Ovary (tissue), 3 donors: ENCODE measurements at regions not wholly inside any gene's neighbourhood (a gene's known extent, or its start where the extent isn't known, plus 50 kb on each side); places are given as distances from the start of the nearest gene placed in this dataset.

Experiments
- CTCF ChIP-seq, 3 donors: fragments of 450-650 bp in 2 of 3; fragments of 200-600 bp in 1 of 3; IDR thresholded peaks; one replicate each; pipeline versions ENCODE4 v1.5.1 to v1.8.0; 2016 to 2022; ENCODE audit warnings: antibody characterized with exemption in 3 of 3, mild to moderate bottlenecking in 1 of 3
- EP300 ChIP-seq: sonication (generic); formaldehyde crosslinking; IDR thresholded peaks from one replicate; pipeline ENCODE4 v1.6.1; 2017; ENCODE audit warnings: antibody characterized with exemption
- donor health status: DM: no; HTN: no; CAD: no.

GRCh38 chr6:4398791-4399190 lies 263.4 kb upstream of the ECI2 start:
- TF ChIP-seq EP300 (no peak), CTCF (IDR thresholded peaks at IDR 0.05) (no peak)
